ENCODE measurements at regions not wholly inside any gene's neighbourhood (a gene's known extent, or its start where the extent isn't known, plus 50 kb on each side); places are given as distances from the start of the nearest gene placed in this dataset.

DNA sequence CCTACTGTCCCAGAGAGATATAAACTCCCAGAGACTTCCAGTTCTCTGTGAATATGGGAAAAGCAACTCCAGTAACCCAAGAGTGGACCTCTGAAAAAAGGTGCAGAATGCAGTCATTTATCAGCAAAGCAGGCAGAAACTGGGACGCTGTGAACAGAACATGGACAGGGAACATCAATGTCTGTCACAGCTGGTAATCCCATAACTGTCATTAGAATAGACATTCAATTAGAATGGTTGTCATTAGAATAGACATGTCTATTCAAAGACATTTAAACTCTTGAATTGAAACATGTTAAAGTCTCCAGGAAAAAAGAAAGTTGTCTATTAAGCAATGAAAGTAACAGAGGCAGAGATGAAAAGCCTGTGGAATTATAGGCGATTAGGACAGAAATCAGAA lies 302.1 kb downstream of the BTBD3 start:
- ChIA-PET POLR2A (no interaction called here), CTCF (no interaction called here)
- intact Hi-C loops (cut with micrococcal nuclease), result no loop called here
- Histone ChIP-seq H3K4me2 (replicated peaks; ENCODE audit: low read depth, low read length, poor library complexity, severe bottlenecking) (no peak overlapping the region), H3K4me3 (ENCODE audit: control extremely low read depth in 1 of 5, extremely low read depth in 1 of 5, insufficient read depth in 1 of 5, low read depth in 2 of 5, low read length in 4 of 5) (no peak overlapping the region), H3K27me3 (replicated peaks in 1 of 4; ENCODE audit: control extremely low read depth in 1 of 4, control insufficient read depth in 3 of 4, insufficient read depth in 4 of 4, low read length in 3 of 4) (no peaks in the 10 kb centered on the region), H2AFZ (ENCODE audit: insufficient read depth, low read depth, low read length, poor library complexity, severe bottlenecking) (no peak overlapping the region), H3K4me1 (ENCODE audit: control insufficient read depth in 2 of 2, insufficient read depth in 2 of 2, low read length in 2 of 2) (no peaks in the 10 kb centered on the region), H3K9ac (ENCODE audit: low read length) (no peak overlapping the region), H3K27ac (ENCODE audit: low read length in 2 of 2) (no peak overlapping the region), H3K79me2 (ENCODE audit: control insufficient read depth, insufficient read depth, low read length) (no peaks in the 10 kb centered on the region), H3K36me3 (replicated peaks in 1 of 2; ENCODE audit: control extremely low read depth in 1 of 2, control insufficient read depth in 1 of 2, extremely low read depth in 1 of 2, insufficient read depth in 2 of 2, low read length in 1 of 2) (no peaks in the 10 kb centered on the region), H3K9me3 (ENCODE audit: control extremely low read depth in 1 of 3, control insufficient read depth in 2 of 3, insufficient read depth in 1 of 3, low read length in 2 of 3) (no peaks in the 10 kb centered on the region), H4K20me1 (ENCODE audit: control insufficient read depth, insufficient read depth, low read length, poor library complexity, severe bottlenecking) (no peaks in the 10 kb centered on the region)
- Mint-ChIP-seq H3K9me3 (ENCODE audit: insufficient read depth) (peaks cover 3% of the 10 kb centered on the region), H3K27me3 (no peaks in the 10 kb centered on the region), H3K4me3 (no peak overlapping the region), H3K27ac (no peak overlapping the region), H3K4me1 (no peaks in the 10 kb centered on the region)
- ATAC-seq (ENCODE audit: low read depth), result no peak
- no CpG with 5 or more reads among the region's 2 CpGs for WGBS (ENCODE audit: insufficient coverage)
- DNase-seq, result no peak
- TF ChIP-seq, protein P1, sequence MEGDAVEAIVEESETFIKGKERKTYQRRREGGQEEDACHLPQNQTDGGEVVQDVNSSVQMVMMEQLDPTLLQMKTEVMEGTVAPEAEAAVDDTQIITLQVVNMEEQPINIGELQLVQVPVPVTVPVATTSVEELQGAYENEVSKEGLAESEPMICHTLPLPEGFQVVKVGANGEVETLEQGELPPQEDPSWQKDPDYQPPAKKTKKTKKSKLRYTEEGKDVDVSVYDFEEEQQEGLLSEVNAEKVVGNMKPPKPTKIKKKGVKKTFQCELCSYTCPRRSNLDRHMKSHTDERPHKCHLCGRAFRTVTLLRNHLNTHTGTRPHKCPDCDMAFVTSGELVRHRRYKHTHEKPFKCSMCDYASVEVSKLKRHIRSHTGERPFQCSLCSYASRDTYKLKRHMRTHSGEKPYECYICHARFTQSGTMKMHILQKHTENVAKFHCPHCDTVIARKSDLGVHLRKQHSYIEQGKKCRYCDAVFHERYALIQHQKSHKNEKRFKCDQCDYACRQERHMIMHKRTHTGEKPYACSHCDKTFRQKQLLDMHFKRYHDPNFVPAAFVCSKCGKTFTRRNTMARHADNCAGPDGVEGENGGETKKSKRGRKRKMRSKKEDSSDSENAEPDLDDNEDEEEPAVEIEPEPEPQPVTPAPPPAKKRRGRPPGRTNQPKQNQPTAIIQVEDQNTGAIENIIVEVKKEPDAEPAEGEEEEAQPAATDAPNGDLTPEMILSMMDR (IDR thresholded peaks at IDR 0.05), result no peak
- no peak for TF ChIP-seq EZH2 (IDR thresholded peaks at IDR 0.05; ENCODE audit: borderline replicate concordance, insufficient read depth, low read depth, low read length, poor library complexity, severe bottlenecking)

DNA sequence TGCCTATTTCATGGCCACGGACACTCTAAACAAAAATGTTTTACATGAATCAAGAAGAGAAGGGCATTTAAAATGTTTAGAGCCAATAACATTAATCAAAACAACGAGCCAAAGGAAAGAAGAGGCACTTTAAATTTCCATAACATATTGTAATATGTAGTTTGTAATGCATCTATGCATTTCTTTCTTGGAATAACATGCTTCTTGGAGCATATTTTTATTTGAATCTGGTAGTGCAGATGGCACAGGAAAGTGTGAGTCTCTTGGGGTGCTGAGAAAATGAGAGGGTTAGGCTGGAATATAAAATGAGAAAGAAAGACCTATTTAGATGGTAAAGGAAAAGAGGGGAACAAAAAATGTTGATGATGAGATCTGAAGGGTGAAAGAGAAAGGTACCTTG lies 305.4 kb downstream of the BTBD3 start:
- no peak overlapping the region for H3K4me3 ChIP-seq (ENCODE audit: control extremely low read depth in 1 of 5, extremely low read depth in 1 of 5, insufficient read depth in 1 of 5, low read depth in 2 of 5, low read length in 4 of 5)
- H3K9me3 ChIP-seq (ENCODE audit: control extremely low read depth in 1 of 3, control insufficient read depth in 2 of 3, insufficient read depth in 1 of 3, low read length in 2 of 3), result no peaks in the 10 kb centered on the region
- ATAC-seq (ENCODE audit: low read depth), result no peak
- Mint-ChIP-seq H3K4me1 (no peaks in the 10 kb centered on the region), H3K27ac (no peak overlapping the region), H3K4me3 (no peak overlapping the region), H3K27me3 (no peaks in the 10 kb centered on the region), H3K9me3 (ENCODE audit: insufficient read depth) (peaks cover 3% of the 10 kb centered on the region)
- no CpG with 5 or more reads among the region's 2 CpGs for WGBS (ENCODE audit: insufficient coverage)
- H3K4me2 ChIP-seq (replicated peaks; ENCODE audit: low read depth, low read length, poor library complexity, severe bottlenecking), result no peak overlapping the region
- POLR2A ChIA-PET, result no interaction called here
- TF ChIP-seq, protein P1 (IDR thresholded peaks at IDR 0.05), result no peak
- TF ChIP-seq EZH2 (IDR thresholded peaks at IDR 0.05; ENCODE audit: borderline replicate concordance, insufficient read depth, low read depth, low read length, poor library complexity, severe bottlenecking), result no peak
- no peaks in the 10 kb centered on the region for H3K36me3 ChIP-seq (replicated peaks in 1 of 2; ENCODE audit: control extremely low read depth in 1 of 2, control insufficient read depth in 1 of 2, extremely low read depth in 1 of 2, insufficient read depth in 2 of 2, low read length in 1 of 2)
- no peaks in the 10 kb centered on the region for H3K4me1 ChIP-seq (ENCODE audit: control insufficient read depth in 2 of 2, insufficient read depth in 2 of 2, low read length in 2 of 2)
- H2AFZ ChIP-seq (ENCODE audit: insufficient read depth, low read depth, low read length, poor library complexity, severe bottlenecking), result no peak overlapping the region
- no peaks in the 10 kb centered on the region for H3K79me2 ChIP-seq (ENCODE audit: control insufficient read depth, insufficient read depth, low read length)
- no peaks in the 10 kb centered on the region for H4K20me1 ChIP-seq (ENCODE audit: control insufficient read depth, insufficient read depth, low read length, poor library complexity, severe bottlenecking)
- no peak for DNase-seq
- H3K27me3 ChIP-seq (replicated peaks in 1 of 4; ENCODE audit: control extremely low read depth in 1 of 4, control insufficient read depth in 3 of 4, insufficient read depth in 4 of 4, low read length in 3 of 4), result no peaks in the 10 kb centered on the region
- no peak overlapping the region for H3K9ac ChIP-seq (ENCODE audit: low read length)
- H3K27ac ChIP-seq (ENCODE audit: low read length in 2 of 2), result no peak overlapping the region
- intact Hi-C loops (cut with micrococcal nuclease), result no loop called here
- CTCF ChIA-PET, result no interaction called here

Data from B cell (primary cell).